Endodermal cell (in vitro differentiated cells): ENCODE measurements at regions not wholly inside any gene's neighbourhood (a gene's known extent, or its start where the extent isn't known, plus 50 kb on each side); places are given as distances from the start of the nearest gene placed in this dataset.

Experiments used
- DNase-seq: peaks from one replicate; pipeline ENCODE4 v3.0.0-alpha.2; 2017
- H3K27ac ChIP-seq: 2 replicates; pipeline ENCODE4 v1.5.1; 2013; ENCODE audit warnings: mild to moderate bottlenecking, low read depth, low read length, moderate library complexity
- H3K27me3 ChIP-seq: 2 replicates; pipeline ENCODE4 v1.6.1; 2013; ENCODE audit warnings: mild to moderate bottlenecking, low read length, moderate library complexity; ENCODE audit not compliant: insufficient read depth, control insufficient read depth, poor library complexity, severe bottlenecking
- H3K36me3 ChIP-seq: 2 replicates; pipeline ENCODE4 v1.7.0; 2013; ENCODE audit warnings: mild to moderate bottlenecking, low read length, moderate library complexity; ENCODE audit not compliant: control insufficient read depth, insufficient read depth
- H3K4me1 ChIP-seq: one replicate; pipeline ENCODE4 v1.7.0; 2013; ENCODE audit warnings: low read length; ENCODE audit not compliant: control insufficient read depth, insufficient read depth
- H3K4me3 ChIP-seq: 2 replicates; pipeline ENCODE4 v1.5.1; 2013; ENCODE audit warnings: mild to moderate bottlenecking, low read length, moderate library complexity
- H3K9ac ChIP-seq: 2 replicates; pipeline ENCODE4 v1.6.1; 2013; ENCODE audit warnings: mild to moderate bottlenecking, low read length, moderate library complexity; ENCODE audit not compliant: poor library complexity, severe bottlenecking; ENCODE audit errors: extremely low read depth
- H3K9me3 ChIP-seq: 2 replicates; pipeline ENCODE4 v1.6.1; 2013; ENCODE audit warnings: mild to moderate bottlenecking, low read length, moderate library complexity; ENCODE audit not compliant: control insufficient read depth
- H3K27ac Mint-ChIP-seq: 2 replicates; pipeline ENCODE4 v1.8.0; 2020; ENCODE audit warnings: mixed read lengths
- H3K27me3 Mint-ChIP-seq: 2 replicates; pipeline ENCODE4 v1.8.0; 2021; ENCODE audit warnings: mild to moderate bottlenecking, mixed read lengths; ENCODE audit not compliant: insufficient read depth
- H3K36me3 Mint-ChIP-seq: 2 replicates; pipeline ENCODE4 v1.8.0; 2020; ENCODE audit warnings: low read depth, mixed read lengths
- H3K4me1 Mint-ChIP-seq: 2 replicates; pipeline ENCODE4 v1.8.0; 2020; ENCODE audit warnings: mixed read lengths
- H3K4me3 Mint-ChIP-seq: 2 replicates; pipeline ENCODE4 v1.8.0; 2020; ENCODE audit warnings: mild to moderate bottlenecking, moderate library complexity, mixed read lengths
- H3K9me3 Mint-ChIP-seq: 2 replicates; pipeline ENCODE4 v1.8.0; 2020; ENCODE audit warnings: mild to moderate bottlenecking, mixed read lengths
- CTCF ChIP-seq: fragments of 200-600 bp; sonication (generic); conservative IDR thresholded peaks from 2 replicates; pipeline ENCODE4 v1.5.0; 2021; ENCODE audit warnings: antibody characterized with exemption, mild to moderate bottlenecking
- WGBS, 2 experiments: methylation state at CpG; one replicate each; pipeline versions ENCODE4 v1.1.5 to v1.1.7; 2013; ENCODE audit warnings: missing lambda C conversion rate in 2 of 2, mixed read lengths in 1 of 2; ENCODE audit not compliant: insufficient coverage in 1 of 2, insufficient read length in 1 of 2; 5-methylcytosine and 5-hydroxymethylcytosine counted together

GRCh38 chr11:92855607-92856405 lies 113.6 kb upstream of the MTNR1B start:
- TF ChIP-seq CTCF = no peak
- 80 to 88% methylated on average over 1 to 2 of the region's 2 CpGs for WGBS, 2 experiments
- no peak for DNase-seq

GRCh38 chr11:92857407-92857806 lies 112.0 kb upstream of the MTNR1B start:
- no peaks in the 10 kb centered on the region for H3K9me3 Mint-ChIP-seq
- H3K27me3 Mint-ChIP-seq = no peaks in the 10 kb centered on the region
- no peaks in the 10 kb centered on the region for H3K36me3 Mint-ChIP-seq
- no peak for DNase-seq
- WGBS, 2 experiments = 76 to 86% methylated on average over 2 of the region's 2 CpGs
- Histone ChIP-seq H3K9ac (no peak overlapping the region), H3K9me3 (no peaks in the 10 kb centered on the region), H3K36me3 (peaks cover 16% of the 10 kb centered on the region), H3K27me3 (no peaks in the 10 kb centered on the region), H3K4me3 (no peak overlapping the region), H3K27ac (no peak overlapping the region), H3K4me1 (no peaks in the 10 kb centered on the region)
- H3K4me3 Mint-ChIP-seq = no peak overlapping the region
- H3K27ac Mint-ChIP-seq = no peak overlapping the region
- no peak for TF ChIP-seq CTCF
- no peaks in the 10 kb centered on the region for H3K4me1 Mint-ChIP-seq

More at GRCh38 chr11:92855607-92856405, 113.6 kb upstream of the MTNR1B start:
- H3K4me1 ChIP-seq = no peaks in the 10 kb centered on the region
- no peaks in the 10 kb centered on the region for H3K27me3 ChIP-seq
- Mint-ChIP-seq H3K27ac (peak overlapping the region; percentile 61), H3K9me3 (no peaks in the 10 kb centered on the region), H3K4me1 (no peaks in the 10 kb centered on the region), H3K27me3 (no peaks in the 10 kb centered on the region), H3K36me3 (no peaks in the 10 kb centered on the region), H3K4me3 (no peak overlapping the region)
- no peak overlapping the region for H3K9ac ChIP-seq
- H3K9me3 ChIP-seq = no peaks in the 10 kb centered on the region
- peaks cover 16% of the 10 kb centered on the region for H3K36me3 ChIP-seq
- no peak overlapping the region for H3K27ac ChIP-seq
- no peak overlapping the region for H3K4me3 ChIP-seq

GRCh38 chr11:92859156-92859690 lies 110.2 kb upstream of the MTNR1B start:
- Mint-ChIP-seq H3K4me3 (no peak overlapping the region), H3K27me3 (no peaks in the 10 kb centered on the region), H3K27ac (no peak overlapping the region), H3K9me3 (no peaks in the 10 kb centered on the region), H3K36me3 (no peaks in the 10 kb centered on the region), H3K4me1 (no peaks in the 10 kb centered on the region)
- H3K9ac ChIP-seq = no peak overlapping the region
- H3K4me3 ChIP-seq = no peak overlapping the region
- peaks cover 11% of the 10 kb centered on the region for H3K36me3 ChIP-seq
- DNase-seq = no peak
- no peaks in the 10 kb centered on the region for H3K4me1 ChIP-seq
- H3K27ac ChIP-seq = no peak overlapping the region
- no peaks in the 10 kb centered on the region for H3K27me3 ChIP-seq
- no peaks in the 10 kb centered on the region for H3K9me3 ChIP-seq
- no peak for TF ChIP-seq CTCF
- 95 to 100% methylated on average over 6 to 8 of the region's 8 CpGs for WGBS, 2 experiments
